Activated CD4-positive, alpha-beta memory T cell treated with anti-CD3 and anti-CD28 coated beads for 36 hours (primary cell): ENCODE measurements at regions not wholly inside any gene's neighbourhood (a gene's known extent, or its start where the extent isn't known, plus 50 kb on each side); places are given as distances from the start of the nearest gene placed in this dataset.

Experiments used
- CTCF ChIA-PET: fragments of 350-600 bp; sonication (Branson Sonifier 250); formaldehyde crosslinking; loops from one replicate; lab custom pipeline; 2021; ENCODE audit warnings: antibody characterized with exemption, inconsistent platforms; lab: Charles Lee
- POLR2A ChIA-PET: fragments of 350-600 bp; sonication (Branson Sonifier 250); formaldehyde crosslinking; loops from one replicate; lab custom pipeline; 2021; ENCODE audit warnings: antibody characterized with exemption; lab: Charles Lee
- DNase-seq: peaks from one replicate; pipeline ENCODE4 v3.0.0-alpha.2; 2020
- H3K27ac Mint-ChIP-seq: one replicate; pipeline ENCODE4 v1.8.0; 2021; ENCODE audit warnings: mixed read lengths
- H3K27me3 Mint-ChIP-seq: one replicate; pipeline ENCODE4 v1.8.0; 2021; ENCODE audit warnings: mixed read lengths
- H3K36me3 Mint-ChIP-seq: one replicate; pipeline ENCODE4 v1.8.0; 2021; ENCODE audit warnings: mixed read lengths
- H3K4me1 Mint-ChIP-seq: one replicate; pipeline ENCODE4 v1.8.0; 2021; ENCODE audit warnings: low read depth, mixed read lengths
- H3K4me3 Mint-ChIP-seq: one replicate; pipeline ENCODE4 v1.8.0; 2021; ENCODE audit warnings: mild to moderate bottlenecking, mixed read lengths
- H3K9me3 Mint-ChIP-seq: one replicate; pipeline ENCODE4 v1.8.0; 2021; ENCODE audit warnings: mixed read lengths
- intact Hi-C: fragments of 100-400 bp; cut with micrococcal nuclease; formaldehyde crosslinking; loops from one replicate; pipeline ENCODE4 v1.15.1; 2023

DNA sequence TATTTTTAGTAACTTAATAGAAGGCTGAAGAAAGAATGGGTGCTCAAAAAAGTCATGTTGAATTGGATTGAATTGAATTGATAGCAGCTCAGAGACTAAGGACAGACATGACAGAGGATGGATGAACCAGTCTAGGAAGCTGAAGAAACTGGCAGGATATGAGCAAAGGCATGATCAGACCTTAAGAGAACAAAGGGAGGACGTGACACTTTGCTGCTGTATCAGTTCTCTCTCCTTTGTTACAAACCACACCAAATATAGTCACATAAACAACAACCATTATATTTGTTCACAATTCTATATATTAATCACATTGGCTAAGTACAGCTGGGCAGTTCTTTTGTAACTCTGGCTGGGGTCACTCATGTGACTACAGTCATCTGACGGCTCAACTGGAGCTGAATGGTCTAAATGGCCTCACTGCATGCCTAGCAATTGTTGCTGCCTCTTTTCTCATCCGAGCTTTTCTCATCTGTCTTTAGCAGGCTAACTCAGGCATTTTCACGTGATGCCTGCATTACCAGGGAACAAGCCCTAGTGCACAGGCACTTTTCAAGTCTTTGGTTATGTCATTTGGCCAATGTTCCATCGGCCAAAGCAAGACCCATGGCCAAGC is 355.0 kb downstream of the ETNK1 start:
- Mint-ChIP-seq H3K9me3 (peaks cover 2% of the 10 kb centered on the region), H3K36me3 (no peaks in the 10 kb centered on the region), H3K4me1 (no peaks in the 10 kb centered on the region), H3K4me3 (no peak overlapping the region), H3K27ac (no peak overlapping the region), H3K27me3 (peaks cover 2% of the 10 kb centered on the region)
- CTCF ChIA-PET, result no interaction called here
- no peak for DNase-seq
- POLR2A ChIA-PET, result no interaction called here
- intact Hi-C loops, result no loop called here

DNA sequence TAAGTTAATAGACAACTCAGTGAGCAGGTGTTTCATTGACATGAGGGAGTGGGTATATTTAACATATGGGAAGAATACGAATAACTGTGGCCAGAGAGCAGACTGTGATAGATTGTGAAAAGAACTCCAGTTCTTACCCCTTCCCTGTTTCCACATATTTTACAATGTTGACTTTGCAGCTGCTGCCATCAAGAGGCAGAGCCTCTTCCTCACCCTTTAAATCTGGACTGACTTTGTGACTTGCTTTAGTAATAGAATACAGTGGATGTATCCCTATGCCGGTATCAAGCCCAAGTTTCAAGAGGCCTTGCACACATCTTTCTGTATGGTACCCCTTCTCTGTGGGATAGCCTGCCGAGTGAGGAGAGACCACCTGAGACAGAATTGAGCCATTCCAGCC is 356.7 kb downstream of the ETNK1 start:
- H3K36me3 Mint-ChIP-seq, result no peaks in the 10 kb centered on the region
- no peaks in the 10 kb centered on the region for H3K4me1 Mint-ChIP-seq
- no peak overlapping the region for H3K4me3 Mint-ChIP-seq
- POLR2A ChIA-PET, result no interaction called here
- no peak for DNase-seq
- CTCF ChIA-PET, result no interaction called here
- peaks cover 2% of the 10 kb centered on the region for H3K27me3 Mint-ChIP-seq
- intact Hi-C loops, result no loop called here
- H3K9me3 Mint-ChIP-seq, result peaks cover 2% of the 10 kb centered on the region
- no peak overlapping the region for H3K27ac Mint-ChIP-seq

DNA sequence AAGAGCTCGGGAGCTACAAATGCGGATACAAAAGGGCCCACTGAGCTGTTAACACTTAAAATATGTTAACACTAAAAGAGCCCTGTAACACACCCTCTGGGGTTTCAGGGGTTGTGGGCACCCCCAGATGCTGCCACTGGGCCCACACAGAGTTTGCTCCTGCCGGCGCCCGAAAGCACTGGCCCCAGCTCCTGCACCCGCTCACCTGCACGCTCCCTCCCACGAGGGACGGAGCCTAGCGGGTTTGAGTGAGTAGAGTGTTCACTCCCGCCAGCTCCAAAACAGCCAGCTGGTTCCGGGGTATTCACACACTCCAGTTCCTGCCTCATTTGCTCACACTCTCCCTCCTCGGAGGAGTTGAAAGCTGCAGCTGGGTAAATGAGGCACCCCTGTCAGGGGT is 357.7 kb downstream of the ETNK1 start:
- Mint-ChIP-seq H3K4me1 (no peaks in the 10 kb centered on the region), H3K27me3 (peaks cover 2% of the 10 kb centered on the region), H3K4me3 (no peak overlapping the region), H3K27ac (no peak overlapping the region), H3K9me3 (peaks cover 2% of the 10 kb centered on the region), H3K36me3 (no peaks in the 10 kb centered on the region)
- ChIA-PET POLR2A (no interaction called here), CTCF (no interaction called here)
- DNase-seq, result no peak
- intact Hi-C loops, result no loop called here

DNA sequence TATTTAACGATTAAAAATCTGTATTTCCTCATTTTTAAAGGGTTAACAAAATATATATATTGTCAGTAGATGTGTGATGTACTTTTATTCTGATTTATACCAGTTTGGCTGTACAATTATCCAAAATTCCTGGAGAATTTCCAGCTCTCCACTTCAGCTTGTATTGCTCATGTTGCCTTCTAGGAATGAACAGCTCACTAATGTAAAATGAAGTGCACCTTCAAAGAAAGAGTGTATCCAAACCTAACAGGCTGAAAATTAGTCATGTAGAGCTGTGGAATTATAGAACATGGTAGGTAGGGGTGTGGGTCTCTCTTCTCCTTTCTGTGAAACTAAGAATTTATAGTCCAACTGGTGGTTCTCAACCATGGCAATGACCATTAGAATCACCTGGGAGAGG is 362.0 kb downstream of the ETNK1 start:
- Mint-ChIP-seq H3K4me1 (no peaks in the 10 kb centered on the region), H3K36me3 (no peaks in the 10 kb centered on the region), H3K27me3 (no peaks in the 10 kb centered on the region), H3K27ac (no peak overlapping the region), H3K9me3 (no peaks in the 10 kb centered on the region), H3K4me3 (no peak overlapping the region)
- DNase-seq, result no peak
- intact Hi-C loops, result no loop called here
- ChIA-PET CTCF (interaction anchor here (0.6 kb wide), 1 partner anchor 208 kb away, joined by 3 read pairs; no protein-coding TSS in a partner anchor), POLR2A (no interaction called here)

DNA sequence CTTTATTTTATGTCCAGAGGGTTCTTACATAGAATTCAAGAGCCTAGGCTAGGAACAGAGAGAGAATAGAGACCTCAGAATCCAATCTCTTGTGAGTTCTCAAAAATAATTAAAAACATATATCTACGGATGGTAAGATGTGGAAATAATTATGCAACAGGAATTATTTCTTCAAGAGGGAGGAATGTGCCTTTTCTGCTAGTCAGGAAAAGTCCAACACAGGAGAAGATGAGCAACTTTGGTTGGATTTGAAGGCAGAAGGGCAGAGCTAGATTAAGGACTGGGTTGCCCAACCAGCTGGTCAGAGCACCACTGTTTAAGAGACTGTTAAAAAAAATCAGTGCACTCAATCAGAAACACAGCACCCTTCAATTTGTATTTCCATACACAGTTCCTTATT is 365.5 kb downstream of the ETNK1 start:
- intact Hi-C loops, result no loop called here
- Mint-ChIP-seq H3K27me3 (no peaks in the 10 kb centered on the region), H3K36me3 (no peaks in the 10 kb centered on the region), H3K4me1 (no peaks in the 10 kb centered on the region), H3K27ac (no peak overlapping the region), H3K9me3 (no peaks in the 10 kb centered on the region), H3K4me3 (no peak overlapping the region)
- ChIA-PET POLR2A (no interaction called here), CTCF (no interaction called here)
- DNase-seq, result no peak

DNA sequence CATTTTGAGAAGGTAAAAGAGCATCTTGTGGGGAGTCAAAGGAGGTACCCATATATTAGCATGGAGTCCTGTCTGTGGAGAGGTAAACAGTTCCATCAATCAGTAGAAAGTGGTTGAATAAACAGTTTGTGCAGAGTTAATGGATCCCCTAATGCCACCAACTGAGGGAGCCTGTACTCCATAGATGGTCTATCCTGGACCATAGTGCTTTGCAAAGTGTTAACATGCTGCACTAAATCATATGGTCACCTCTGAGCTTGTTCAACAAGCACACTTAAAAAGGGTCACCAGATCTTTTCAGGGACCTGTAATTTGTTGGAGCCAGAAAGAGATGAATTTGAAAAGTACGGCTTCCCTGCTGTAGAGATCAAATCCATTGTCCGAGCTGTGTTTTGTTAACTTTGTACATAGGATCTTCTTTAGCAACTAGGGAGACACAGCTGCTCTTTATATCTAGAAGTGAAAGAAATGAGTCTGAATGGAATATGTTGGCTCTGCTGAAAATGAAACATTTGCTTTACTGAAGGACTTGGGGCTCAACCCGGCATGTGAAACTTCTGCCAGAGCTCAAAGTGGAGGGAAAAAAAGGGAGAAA is 366.4 kb downstream of the ETNK1 start:
- no peaks in the 10 kb centered on the region for H3K27me3 Mint-ChIP-seq
- no peak overlapping the region for H3K4me3 Mint-ChIP-seq
- POLR2A ChIA-PET, result no interaction called here
- no peak for DNase-seq
- no peaks in the 10 kb centered on the region for H3K36me3 Mint-ChIP-seq
- intact Hi-C loops, result no loop called here
- no peaks in the 10 kb centered on the region for H3K4me1 Mint-ChIP-seq
- CTCF ChIA-PET, result no interaction called here
- no peaks in the 10 kb centered on the region for H3K9me3 Mint-ChIP-seq
- H3K27ac Mint-ChIP-seq, result no peak overlapping the region

DNA sequence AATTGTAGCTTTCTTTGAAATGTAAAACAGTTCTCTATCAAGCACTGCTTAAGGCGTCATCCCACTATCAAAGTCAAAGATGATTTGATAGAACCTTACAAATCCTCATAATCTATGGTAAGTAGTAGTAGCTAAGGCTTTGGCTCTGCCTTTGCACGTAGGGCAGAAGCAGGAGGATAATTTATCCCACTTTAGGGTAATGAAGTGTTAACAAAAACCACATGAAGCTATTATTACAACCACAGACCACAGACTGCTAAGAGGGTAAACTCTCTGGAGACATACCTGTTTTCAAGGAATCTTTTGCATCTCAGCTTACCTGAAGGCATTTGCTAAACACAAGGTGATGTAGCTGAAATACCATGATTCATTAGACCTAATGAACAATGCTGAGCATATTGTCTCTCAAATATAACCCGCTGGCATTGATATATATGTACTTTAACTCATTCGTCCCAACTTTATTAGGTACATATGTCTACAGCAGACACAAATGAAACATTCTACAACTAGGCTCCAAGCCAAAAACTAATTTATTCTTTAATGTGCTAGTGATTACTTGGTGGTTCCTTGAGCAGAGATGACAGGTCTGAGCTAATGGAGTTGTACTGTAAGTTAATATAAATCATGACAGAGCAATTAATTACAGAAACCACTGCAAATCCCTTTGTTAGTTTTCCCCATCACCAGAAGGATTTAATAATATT is 368.8 kb downstream of the ETNK1 start:
- CTCF ChIA-PET, result no interaction called here

DNA sequence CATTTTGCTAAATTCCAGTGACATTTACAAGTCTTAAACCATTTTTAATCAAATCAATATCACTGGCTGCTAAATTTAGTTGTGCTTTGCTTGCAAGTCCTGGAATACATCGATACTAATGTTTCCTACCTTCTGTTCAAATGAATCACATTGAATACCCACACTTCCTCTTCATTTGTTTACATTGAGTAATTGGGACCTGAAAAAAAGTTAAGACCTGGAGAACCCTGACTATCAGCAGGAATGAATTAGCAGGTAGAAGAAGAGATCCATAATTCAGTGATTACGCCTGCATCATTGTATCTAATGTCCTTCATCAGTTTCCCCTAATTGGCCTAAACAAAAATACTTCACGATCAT is 369.3 kb downstream of the ETNK1 start:
- ChIA-PET CTCF (no interaction called here), POLR2A (no interaction called here)
- Mint-ChIP-seq H3K4me3 (no peak overlapping the region), H3K9me3 (no peaks in the 10 kb centered on the region), H3K27me3 (no peaks in the 10 kb centered on the region), H3K27ac (no peak overlapping the region), H3K36me3 (no peaks in the 10 kb centered on the region), H3K4me1 (no peaks in the 10 kb centered on the region)
- no peak for DNase-seq
- intact Hi-C loops, result no loop called here

More for the DNA sequence above, 368.8 kb downstream of the ETNK1 start:
- Mint-ChIP-seq H3K27me3 (no peaks in the 10 kb centered on the region), H3K4me1 (no peaks in the 10 kb centered on the region), H3K9me3 (no peaks in the 10 kb centered on the region), H3K27ac (no peak overlapping the region), H3K4me3 (no peak overlapping the region), H3K36me3 (no peaks in the 10 kb centered on the region)
- no peak for DNase-seq
- POLR2A ChIA-PET, result no interaction called here
- intact Hi-C loops, result no loop called here

DNA sequence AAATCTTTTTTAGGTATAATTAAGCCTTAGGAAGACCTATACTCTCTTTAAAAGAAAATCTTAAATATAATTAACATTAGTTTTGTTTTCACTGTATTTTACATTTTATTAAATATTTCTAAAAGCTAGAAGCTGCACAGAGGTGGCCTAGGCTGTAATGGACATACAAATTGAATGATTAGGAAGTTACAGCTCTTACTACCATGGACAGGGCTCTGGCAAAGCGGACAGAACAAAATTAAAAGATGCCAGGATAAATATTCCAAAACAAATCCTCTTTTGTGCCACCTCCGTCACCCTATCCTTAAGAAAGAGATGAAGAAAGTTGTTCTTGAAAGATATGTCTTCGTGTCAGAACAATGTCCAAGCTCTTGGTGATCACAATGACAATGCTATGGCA is 376.5 kb downstream of the ETNK1 start:
- no peaks in the 10 kb centered on the region for H3K27me3 Mint-ChIP-seq
- H3K27ac Mint-ChIP-seq, result no peak overlapping the region
- H3K4me1 Mint-ChIP-seq, result no peaks in the 10 kb centered on the region
- no peaks in the 10 kb centered on the region for H3K9me3 Mint-ChIP-seq
- DNase-seq, result no peak
- no peak overlapping the region for H3K4me3 Mint-ChIP-seq
- CTCF ChIA-PET, result no interaction called here
- POLR2A ChIA-PET, result no interaction called here
- no peaks in the 10 kb centered on the region for H3K36me3 Mint-ChIP-seq
- intact Hi-C loops, result no loop called here

DNA sequence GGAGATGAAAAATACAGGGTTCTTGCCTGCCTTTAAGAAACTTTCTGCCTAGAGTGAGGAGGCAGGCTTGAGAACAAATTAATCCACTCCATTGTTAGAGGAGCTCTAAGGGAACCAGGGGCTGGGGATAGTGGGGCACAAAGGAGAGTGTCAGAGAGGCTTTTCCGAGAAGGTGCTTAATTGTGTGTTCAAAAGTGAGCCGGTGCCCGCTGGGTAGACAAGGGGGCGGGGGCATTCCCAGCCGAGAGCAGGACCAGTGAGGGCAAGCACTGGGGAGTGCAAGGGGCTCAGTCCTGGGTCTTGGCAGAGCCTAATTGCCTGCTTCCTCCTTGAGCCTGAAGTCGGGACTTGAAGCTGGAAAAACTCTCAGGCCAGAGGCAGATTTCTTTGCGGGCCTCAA is 377.4 kb downstream of the ETNK1 start:
- POLR2A ChIA-PET, result no interaction called here
- Mint-ChIP-seq H3K4me3 (no peak overlapping the region), H3K27me3 (no peaks in the 10 kb centered on the region), H3K4me1 (no peaks in the 10 kb centered on the region), H3K27ac (no peak overlapping the region), H3K36me3 (no peaks in the 10 kb centered on the region), H3K9me3 (no peaks in the 10 kb centered on the region)
- CTCF ChIA-PET, result no interaction called here
- intact Hi-C loops, result no loop called here
- DNase-seq, result no peak

DNA sequence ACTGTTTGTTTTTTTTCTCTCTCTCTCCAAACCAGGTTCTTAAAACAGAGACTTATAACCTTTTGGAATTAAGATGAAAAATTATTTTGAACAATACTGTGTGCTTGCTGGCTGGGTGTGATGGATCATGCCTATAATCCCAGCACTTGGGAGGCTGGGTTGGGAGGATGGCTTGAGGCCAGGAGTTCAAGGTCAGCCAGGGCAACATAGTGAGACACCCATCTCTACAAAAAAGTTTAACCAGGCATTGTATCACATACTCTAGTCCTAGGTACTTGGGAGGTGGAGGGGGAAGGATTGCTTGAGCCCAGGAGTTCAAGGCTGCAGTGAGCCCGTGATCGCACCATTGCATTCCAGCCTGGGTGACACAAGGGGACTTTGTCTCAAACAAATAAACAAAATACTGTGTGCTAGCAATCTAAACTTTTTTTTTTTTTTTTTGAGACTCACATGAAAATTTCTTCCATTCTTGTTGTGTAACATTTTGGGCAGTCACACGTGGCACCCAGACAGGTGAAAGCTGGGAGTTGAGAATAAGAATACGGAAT is 379.6 kb downstream of the ETNK1 start:
- ChIA-PET POLR2A (no interaction called here), CTCF (no interaction called here)
- Mint-ChIP-seq H3K4me1 (no peaks in the 10 kb centered on the region), H3K27ac (no peak overlapping the region), H3K27me3 (no peaks in the 10 kb centered on the region), H3K9me3 (no peaks in the 10 kb centered on the region), H3K4me3 (no peak overlapping the region), H3K36me3 (no peaks in the 10 kb centered on the region)
- DNase-seq, result no peak
- intact Hi-C loops, result no loop called here

DNA sequence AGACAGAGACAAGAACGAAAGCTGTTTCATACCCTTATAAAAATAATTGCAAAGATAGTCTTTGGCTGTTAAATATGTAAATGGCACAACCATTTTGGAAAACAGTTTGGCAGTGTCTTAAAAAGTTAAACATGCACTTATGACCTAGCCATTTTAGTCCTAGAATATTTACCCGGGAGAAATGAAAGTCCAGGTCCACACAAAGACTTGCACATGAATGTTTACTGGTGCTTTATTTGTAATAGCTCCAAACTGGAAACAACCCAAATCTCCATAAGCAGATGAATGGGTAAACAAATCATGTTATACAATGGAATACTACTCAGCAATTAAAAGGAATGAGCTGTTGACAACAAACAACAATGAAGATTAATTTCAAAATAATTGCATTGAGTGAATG is 380.4 kb downstream of the ETNK1 start:
- ChIA-PET CTCF (no interaction called here), POLR2A (no interaction called here)
- no peak for DNase-seq
- no peaks in the 10 kb centered on the region for H3K4me1 Mint-ChIP-seq
- no peak overlapping the region for H3K27ac Mint-ChIP-seq
- no peaks in the 10 kb centered on the region for H3K27me3 Mint-ChIP-seq
- no peaks in the 10 kb centered on the region for H3K9me3 Mint-ChIP-seq
- H3K4me3 Mint-ChIP-seq, result no peak overlapping the region
- intact Hi-C loops, result no loop called here
- no peaks in the 10 kb centered on the region for H3K36me3 Mint-ChIP-seq

DNA sequence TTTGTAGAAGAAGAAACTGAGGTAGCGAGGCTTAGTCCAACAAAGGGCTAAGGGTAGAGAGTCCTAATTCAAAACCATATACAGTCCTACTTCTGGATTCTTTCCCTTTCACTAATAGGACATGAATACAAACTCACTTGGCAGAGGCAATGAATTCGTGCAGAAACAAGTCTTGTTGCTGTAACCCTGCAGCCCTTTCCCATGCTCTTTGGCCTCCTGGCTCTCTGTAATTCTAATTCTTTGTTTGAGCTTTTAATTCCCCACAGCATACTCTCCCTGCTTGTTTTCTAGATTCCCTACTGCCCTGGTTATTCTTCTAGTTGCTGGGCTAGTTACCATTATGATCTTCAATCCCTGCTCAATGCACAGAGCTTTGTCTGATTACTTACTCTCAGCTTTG is 381.4 kb downstream of the ETNK1 start:
- CTCF ChIA-PET, result no interaction called here
- H3K27me3 Mint-ChIP-seq, result no peaks in the 10 kb centered on the region
- H3K4me1 Mint-ChIP-seq, result no peaks in the 10 kb centered on the region
- intact Hi-C loops, result no loop called here
- no peak overlapping the region for H3K4me3 Mint-ChIP-seq
- H3K9me3 Mint-ChIP-seq, result no peaks in the 10 kb centered on the region
- no peak for DNase-seq
- no peaks in the 10 kb centered on the region for H3K36me3 Mint-ChIP-seq
- H3K27ac Mint-ChIP-seq, result no peak overlapping the region
- POLR2A ChIA-PET, result no interaction called here
